C4-2B (cell line): ENCODE measurements at regions not wholly inside any gene's neighbourhood (a gene's known extent, or its start where the extent isn't known, plus 50 kb on each side); places are given as distances from the start of the nearest gene placed in this dataset.

Source experiments
- CTCF ChIP-seq: fragments of 450-650 bp; conservative IDR thresholded peaks from 2 replicates; pipeline ENCODE4 v1.5.1; 2017; ENCODE audit warnings: mild to moderate bottlenecking
- ZFX ChIP-seq: fragments of 450-650 bp; IDR thresholded peaks from 2 replicates; pipeline ENCODE4 v1.6.1; 2017

DNA sequence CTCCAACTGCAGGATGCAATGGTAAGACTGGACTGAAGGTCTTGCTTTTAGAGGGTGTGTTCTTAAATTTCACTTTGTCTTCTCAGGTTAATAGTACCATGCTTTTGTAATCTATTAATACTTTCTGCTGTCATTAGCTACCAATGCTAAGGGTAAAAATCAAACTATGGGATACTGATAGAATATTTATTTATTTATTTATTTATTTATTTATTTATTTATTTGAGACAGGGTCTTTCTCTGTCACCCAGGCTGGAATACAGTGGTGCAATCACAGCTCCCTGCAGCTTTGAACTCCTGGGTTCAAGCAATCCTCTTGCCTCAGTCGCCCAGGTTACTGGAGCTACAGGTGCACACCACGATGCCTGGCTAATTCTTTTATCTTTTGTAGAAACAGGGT, 152.1 kb downstream of the SPP2 start:
- TF ChIP-seq CTCF (no peak), ZFX (no peak)
